Tibial nerve (tissue), 4 donors: ENCODE measurements at regions not wholly inside any gene's neighbourhood (a gene's known extent, or its start where the extent isn't known, plus 50 kb on each side); places are given as distances from the start of the nearest gene placed in this dataset.

Source experiments
- DNase-seq, 2 donors: peaks; one replicate each; pipeline ENCODE4 v3.0.0-alpha.2; 2019; ENCODE audit warnings: low spot score in 2 of 2
- H3K27ac ChIP-seq, 4 donors: fragments of 200-600 bp; sonication (generic) in 3 of 4; one replicate each; pipeline ENCODE4 v1.5.1; 2017 to 2019; ENCODE audit warnings: mild to moderate bottlenecking in 1 of 4
- H3K27me3 ChIP-seq, 2 donors: fragments of 200-600 bp; sonication (generic) in 1 of 2; one replicate each; pipeline versions ENCODE4 v1.5.1 to v1.6.0; 2017 to 2019
- H3K36me3 ChIP-seq, 3 donors: fragments of 200-600 bp; sonication (generic); one replicate each; pipeline ENCODE4 v1.5.1; 2018 to 2019
- H3K4me1 ChIP-seq, 4 donors: fragments of 200-600 bp; sonication (generic) in 3 of 4; one replicate each; pipeline ENCODE4 v1.5.1; 2017 to 2019
- H3K4me3 ChIP-seq, 4 donors: fragments of 200-600 bp; sonication (generic) in 3 of 4; one replicate each; pipeline ENCODE4 v1.5.1; 2017 to 2019; ENCODE audit warnings: mild to moderate bottlenecking in 1 of 4, moderate library complexity in 1 of 4
- H3K9me3 ChIP-seq, 4 donors: fragments of 200-600 bp; sonication (generic) in 3 of 4; one replicate each; pipeline ENCODE4 v1.5.1; 2017 to 2019
- EP300 ChIP-seq, 2 donors: sonication (generic); formaldehyde crosslinking; IDR thresholded peaks; one replicate each; pipeline ENCODE4 v1.6.1; 2017; ENCODE audit warnings: antibody characterized with exemption in 2 of 2, mild to moderate bottlenecking in 1 of 2
- POLR2A ChIP-seq, 2 donors: fragments of 450-650 bp; IDR thresholded peaks; one replicate each; pipeline ENCODE4 v1.6.1; 2017; ENCODE audit warnings: antibody characterized with exemption in 2 of 2, mild to moderate bottlenecking in 2 of 2, moderate library complexity in 2 of 2
- WGBS, 2 donors: methylation state at CpG; one replicate each; pipeline ENCODE4 v1.1.5; 2018; 5-methylcytosine and 5-hydroxymethylcytosine counted together
- TF ChIP-seq, protein P1 (sequence below), 5 experiments: fragments of 200-600 bp in 3 of 5; fragments of 450-650 bp in 2 of 5; sonication (generic) in 3 of 5; IDR thresholded peaks; one replicate each; pipeline ENCODE4 v1.5.1; 2016 to 2019; ENCODE audit warnings: antibody characterized with exemption in 5 of 5, mild to moderate bottlenecking in 3 of 5, moderate library complexity in 2 of 5

DNA sequence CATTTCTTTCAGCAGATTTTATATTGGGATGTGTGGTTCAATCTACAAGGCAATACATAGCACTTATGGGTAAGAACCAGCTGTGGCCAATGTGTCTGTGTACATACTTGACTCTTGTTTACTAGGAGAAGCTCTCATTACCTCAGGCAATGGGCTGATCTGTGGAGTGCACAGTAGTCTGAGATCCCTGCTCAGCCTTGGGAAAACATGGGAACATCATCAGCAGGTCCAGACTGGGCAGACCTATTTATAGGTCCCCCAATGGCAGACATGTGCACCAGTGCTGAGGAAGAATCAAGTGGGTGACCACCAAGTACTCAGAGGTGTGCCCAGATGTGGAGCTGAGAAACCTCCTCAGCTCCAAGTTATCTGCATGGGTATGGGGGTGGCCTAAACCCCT is 349.7 kb downstream of the KIF20B start:
- DNase-seq, result no peak
- H3K27me3 ChIP-seq, result no peaks in the 10 kb centered on the region
- no peak for TF ChIP-seq EP300 (IDR thresholded peaks at IDR 0.05)
- no peak for TF ChIP-seq POLR2A (IDR thresholded peaks at IDR 0.05)
- TF ChIP-seq, protein P1, sequence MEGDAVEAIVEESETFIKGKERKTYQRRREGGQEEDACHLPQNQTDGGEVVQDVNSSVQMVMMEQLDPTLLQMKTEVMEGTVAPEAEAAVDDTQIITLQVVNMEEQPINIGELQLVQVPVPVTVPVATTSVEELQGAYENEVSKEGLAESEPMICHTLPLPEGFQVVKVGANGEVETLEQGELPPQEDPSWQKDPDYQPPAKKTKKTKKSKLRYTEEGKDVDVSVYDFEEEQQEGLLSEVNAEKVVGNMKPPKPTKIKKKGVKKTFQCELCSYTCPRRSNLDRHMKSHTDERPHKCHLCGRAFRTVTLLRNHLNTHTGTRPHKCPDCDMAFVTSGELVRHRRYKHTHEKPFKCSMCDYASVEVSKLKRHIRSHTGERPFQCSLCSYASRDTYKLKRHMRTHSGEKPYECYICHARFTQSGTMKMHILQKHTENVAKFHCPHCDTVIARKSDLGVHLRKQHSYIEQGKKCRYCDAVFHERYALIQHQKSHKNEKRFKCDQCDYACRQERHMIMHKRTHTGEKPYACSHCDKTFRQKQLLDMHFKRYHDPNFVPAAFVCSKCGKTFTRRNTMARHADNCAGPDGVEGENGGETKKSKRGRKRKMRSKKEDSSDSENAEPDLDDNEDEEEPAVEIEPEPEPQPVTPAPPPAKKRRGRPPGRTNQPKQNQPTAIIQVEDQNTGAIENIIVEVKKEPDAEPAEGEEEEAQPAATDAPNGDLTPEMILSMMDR (IDR thresholded peaks at IDR 0.05), result no peak
- H3K4me3 ChIP-seq, result no peak overlapping the region
- H3K27ac ChIP-seq, result no peak overlapping the region
- H3K4me1 ChIP-seq, result no peaks in the 10 kb centered on the region
- H3K36me3 ChIP-seq, result no peaks in the 10 kb centered on the region
- H3K9me3 ChIP-seq, result peaks cover 0 to 16% (median 1%) of the 10 kb centered on the region in 4 donors

DNA sequence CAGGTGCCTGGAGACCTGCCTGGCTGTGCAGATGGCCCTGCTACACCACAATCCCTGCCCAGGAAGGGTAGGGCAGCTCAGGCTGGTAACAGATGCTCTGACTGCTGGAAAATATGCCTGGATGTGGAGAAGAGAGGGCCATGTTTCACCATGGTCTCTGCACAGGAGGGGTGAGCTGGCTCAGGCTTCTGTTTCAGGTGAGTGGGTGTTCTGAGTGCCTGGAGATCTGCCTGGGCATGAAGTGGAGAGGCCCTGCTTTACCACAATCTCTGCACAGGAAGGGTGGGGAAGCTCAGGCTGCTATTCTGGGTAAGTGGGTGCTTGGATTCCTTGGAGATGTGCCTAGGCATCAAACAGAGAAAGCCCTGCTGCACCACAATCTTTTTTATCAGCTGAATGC is 350.1 kb downstream of the KIF20B start:
- Histone ChIP-seq H3K27ac (no peak overlapping the region), H3K27me3 (no peaks in the 10 kb centered on the region), H3K9me3 (peaks cover 0 to 16% (median 1%) of the 10 kb centered on the region in 4 donors), H3K4me1 (no peaks in the 10 kb centered on the region), H3K36me3 (no peaks in the 10 kb centered on the region), H3K4me3 (no peak overlapping the region)
- DNase-seq, result no peak
- no peak for TF ChIP-seq EP300 (IDR thresholded peaks at IDR 0.05)

DNA sequence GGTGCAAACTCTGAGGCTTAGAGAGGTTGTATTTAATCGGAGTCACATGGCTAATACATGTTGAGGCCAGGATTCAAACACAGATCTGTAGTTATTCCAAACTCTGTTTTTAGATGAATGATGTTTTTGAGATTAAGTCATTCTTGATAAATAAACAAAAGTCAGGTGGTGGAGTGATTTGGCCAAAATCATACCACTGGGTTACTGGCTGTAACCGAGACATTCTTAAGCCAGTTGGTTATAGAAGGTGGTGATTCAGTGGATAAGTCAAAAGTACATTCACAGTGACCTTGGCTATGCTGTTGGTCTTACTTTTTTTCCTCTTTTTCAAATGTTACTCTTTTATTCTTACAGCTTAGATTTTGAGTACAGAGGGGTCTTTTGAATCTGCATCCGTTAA is 361.4 kb downstream of the KIF20B start:
- 64 to 71% methylated on average over 3 of the region's 3 CpGs for WGBS, 2 donors
- no peak overlapping the region for H3K27ac ChIP-seq

DNA sequence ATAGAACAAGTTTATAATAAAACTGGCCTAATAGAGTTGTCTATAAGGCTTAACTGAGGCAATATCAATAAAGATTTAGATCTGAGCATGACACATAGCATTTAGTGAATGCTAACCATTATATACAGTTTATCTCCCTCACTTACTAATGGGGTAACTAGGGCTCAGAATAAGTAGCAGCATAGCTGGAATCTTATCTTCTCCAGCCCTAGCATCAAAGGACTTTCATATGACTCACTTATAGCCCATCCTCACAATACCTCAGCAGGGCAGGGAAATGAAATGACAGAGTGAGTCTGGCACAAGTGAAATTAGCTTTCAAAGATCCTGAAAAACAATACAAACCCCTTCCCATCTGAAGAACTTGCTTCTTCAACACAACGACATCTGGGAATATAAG is 362.9 kb downstream of the KIF20B start:
- no peaks in the 10 kb centered on the region for H3K36me3 ChIP-seq
- WGBS, 2 donors, result 67 to 81% methylated on average over 1 of the region's 1 CpG
- no peaks in the 10 kb centered on the region for H3K9me3 ChIP-seq
- DNase-seq, result no peak
- H3K27me3 ChIP-seq, result no peaks in the 10 kb centered on the region
- H3K4me1 ChIP-seq, result no peaks in the 10 kb centered on the region
- TF ChIP-seq EP300 (IDR thresholded peaks at IDR 0.05), result no peak
- no peak for TF ChIP-seq POLR2A (IDR thresholded peaks at IDR 0.05)
- TF ChIP-seq, protein P1 (IDR thresholded peaks at IDR 0.05), result no peak
- no peak overlapping the region for H3K4me3 ChIP-seq
- H3K27ac ChIP-seq, result no peak overlapping the region

More for the DNA sequence above, 361.4 kb downstream of the KIF20B start:
- Histone ChIP-seq H3K4me1 (no peaks in the 10 kb centered on the region), H3K27me3 (no peaks in the 10 kb centered on the region), H3K36me3 (no peaks in the 10 kb centered on the region), H3K9me3 (no peaks in the 10 kb centered on the region), H3K4me3 (no peak overlapping the region)
- TF ChIP-seq POLR2A (IDR thresholded peaks at IDR 0.05), result no peak
- DNase-seq, result no peak

DNA sequence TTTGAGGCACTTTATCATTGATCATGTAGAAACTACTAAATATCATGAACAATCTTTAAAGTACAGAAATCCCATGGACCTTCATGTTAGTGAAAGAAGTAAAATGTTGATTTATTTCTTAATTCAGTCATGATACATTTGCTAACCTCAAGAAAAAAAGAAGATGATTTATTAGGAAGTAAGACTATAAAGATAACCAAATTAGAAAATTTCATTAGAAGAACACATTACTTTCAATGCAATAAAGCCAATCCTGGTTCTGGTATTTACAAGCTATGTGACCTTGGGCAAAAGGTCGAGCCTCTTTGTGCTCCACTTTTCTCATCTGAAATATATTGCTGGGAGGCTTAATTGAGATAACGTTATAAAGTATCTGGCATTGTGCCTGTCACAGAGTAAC is 365.0 kb downstream of the KIF20B start:
- Histone ChIP-seq H3K27me3 (no peaks in the 10 kb centered on the region), H3K27ac (no peak overlapping the region), H3K4me1 (no peaks in the 10 kb centered on the region), H3K36me3 (no peaks in the 10 kb centered on the region), H3K9me3 (no peaks in the 10 kb centered on the region), H3K4me3 (no peak overlapping the region)
- TF ChIP-seq, protein P1 (IDR thresholded peaks at IDR 0.05), result no peak
- no peak for TF ChIP-seq EP300 (IDR thresholded peaks at IDR 0.05)
- no peak for TF ChIP-seq POLR2A (IDR thresholded peaks at IDR 0.05)
- no peak for DNase-seq
- WGBS, 2 donors, result 30 to 36% methylated on average over 2 of the region's 2 CpGs

DNA sequence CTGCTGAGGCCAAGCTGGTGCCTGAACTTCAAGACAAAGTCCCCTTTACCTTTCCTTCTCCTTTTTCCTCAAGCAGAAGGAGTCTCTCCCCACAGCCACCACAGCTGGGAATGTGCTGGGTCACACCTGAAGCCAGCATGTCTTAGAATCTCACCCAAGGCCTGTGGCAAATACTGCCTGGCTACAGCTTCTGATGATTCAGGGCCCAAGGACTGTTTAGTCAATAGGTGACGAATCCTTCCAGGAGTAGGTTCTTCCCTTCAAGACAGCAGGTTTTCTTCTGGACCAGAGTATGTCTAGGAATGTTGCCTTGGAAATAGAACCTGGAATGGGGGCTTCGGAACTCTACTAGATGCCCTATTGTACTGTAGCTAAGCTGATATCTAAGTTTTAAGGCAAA is 374.6 kb downstream of the KIF20B start:
- TF ChIP-seq, protein P1 (IDR thresholded peaks at IDR 0.05), result no peak
- TF ChIP-seq POLR2A (IDR thresholded peaks at IDR 0.05) (no peak), EP300 (IDR thresholded peaks at IDR 0.05) (no peak)
- Histone ChIP-seq H3K27me3 (no peaks in the 10 kb centered on the region), H3K36me3 (no peaks in the 10 kb centered on the region), H3K4me1 (no peaks in the 10 kb centered on the region), H3K4me3 (no peak overlapping the region), H3K9me3 (no peaks in the 10 kb centered on the region), H3K27ac (no peak overlapping the region)
- DNase-seq, result no peak
- 91 to 95% methylated on average over 2 of the region's 2 CpGs for WGBS, 2 donors
